Neural progenitor cell (in vitro differentiated cells): ENCODE measurements at regions not wholly inside any gene's neighbourhood (a gene's known extent, or its start where the extent isn't known, plus 50 kb on each side); places are given as distances from the start of the nearest gene placed in this dataset.
"Not testable (repeated sequence)": the region's sequence is repeated elsewhere in the genome, so short reads cannot be mapped to it uniquely, and the experiment has no call there.

ENCODE experiments used
- DNase-seq: peaks from one replicate; pipeline ENCODE4 v3.0.0-alpha.2; 2016; ENCODE audit warnings: low spot score
- H2AFZ ChIP-seq: fragments of 200-600 bp; sonication (generic); replicated peaks from 2 replicates; pipeline ENCODE4 v1.6.1; 2016; ENCODE audit warnings: antibody characterized with exemption
- H3F3A ChIP-seq: fragments of 200-600 bp; sonication (generic); 2 replicates; pipeline ENCODE4 v1.6.1; 2016; ENCODE audit warnings: antibody characterized with exemption, low read depth
- H3K27ac ChIP-seq: fragments of 200-600 bp; sonication (generic); 2 replicates; pipeline ENCODE4 v1.5.1; 2016; ENCODE audit warnings: mild to moderate bottlenecking
- H3K27me3 ChIP-seq: fragments of 200-600 bp; sonication (generic); 2 replicates; pipeline ENCODE4 v1.6.1; 2016; ENCODE audit warnings: mild to moderate bottlenecking, moderate library complexity
- H3K36me3 ChIP-seq: fragments of 200-600 bp; sonication (generic); 2 replicates; pipeline ENCODE4 v1.5.1; 2016
- H3K4me1 ChIP-seq: fragments of 200-600 bp; sonication (generic); 2 replicates; pipeline ENCODE4 v1.6.1; 2016; ENCODE audit warnings: mixed run types
- H3K4me2 ChIP-seq: fragments of 200-600 bp; sonication (generic); 2 replicates; pipeline ENCODE4 v1.6.1; 2016
- H3K4me3 ChIP-seq: fragments of 200-600 bp; sonication (generic); 2 replicates; pipeline ENCODE4 v1.5.1; 2016
- H3K79me2 ChIP-seq: fragments of 200-600 bp; sonication (generic); 2 replicates; pipeline ENCODE4 v1.6.1; 2016; ENCODE audit warnings: low read depth
- H3K9ac ChIP-seq: fragments of 200-600 bp; sonication (generic); 2 replicates; pipeline ENCODE4 v1.6.1; 2016
- H3K9me3 ChIP-seq: fragments of 200-600 bp; sonication (generic); 2 replicates; pipeline ENCODE4 v1.5.1; 2016; ENCODE audit warnings: low read depth
- H4K20me1 ChIP-seq: fragments of 200-600 bp; sonication (generic); 2 replicates; pipeline ENCODE4 v1.6.1; 2016; ENCODE audit warnings: low read depth
- H3K27ac Mint-ChIP-seq: 3 replicates; pipeline ENCODE4 v1.8.0; 2021; ENCODE audit warnings: mixed read lengths
- H3K27me3 Mint-ChIP-seq: 2 replicates; pipeline ENCODE4 v1.8.0; 2022; ENCODE audit warnings: low read depth, mild to moderate bottlenecking, inconsistent platforms, moderate library complexity, mixed read lengths; ENCODE audit not compliant: insufficient read depth
- H3K36me3 Mint-ChIP-seq: 3 replicates; pipeline ENCODE4 v1.8.0; 2021; ENCODE audit warnings: mixed read lengths
- H3K4me1 Mint-ChIP-seq: 3 replicates; pipeline ENCODE4 v1.8.0; 2021; ENCODE audit warnings: mixed read lengths
- H3K4me3 Mint-ChIP-seq: 3 replicates; pipeline ENCODE4 v1.8.0; 2021; ENCODE audit warnings: mild to moderate bottlenecking, moderate library complexity, mixed read lengths
- H3K9me3 Mint-ChIP-seq: 3 replicates; pipeline ENCODE4 v1.8.0; 2020; ENCODE audit warnings: mixed read lengths
- CTCF ChIP-seq: fragments of 200-600 bp; sonication (generic); IDR thresholded peaks from 2 replicates; pipeline ENCODE4 v1.5.1; 2017; ENCODE audit warnings: antibody characterized with exemption, mild to moderate bottlenecking
- EZH2 ChIP-seq: fragments of 200-600 bp; sonication (generic); IDR thresholded peaks from 2 replicates; pipeline ENCODE4 v1.6.1; 2017; ENCODE audit warnings: antibody characterized with exemption, mild to moderate bottlenecking, moderate library complexity
- EZH2phosphoT487 ChIP-seq: fragments of 200-600 bp; sonication (generic); IDR thresholded peaks from 2 replicates; pipeline ENCODE4 v1.6.1; 2017; ENCODE audit warnings: antibody characterized with exemption

GRCh38 chr5:98320343-98320742, 453.1 kb upstream of the RGMB start:
- no peaks in the 10 kb centered on the region for H3K9me3 Mint-ChIP-seq
- no peak overlapping the region for H3K4me2 ChIP-seq
- no peaks in the 10 kb centered on the region for H3K36me3 Mint-ChIP-seq
- no peak overlapping the region for H3K9ac ChIP-seq
- no peaks in the 10 kb centered on the region for H3K4me1 Mint-ChIP-seq
- TF ChIP-seq EZH2phosphoT487 (no peak), CTCF (no peak), EZH2 (no peak)
- no peaks in the 10 kb centered on the region for H3K4me1 ChIP-seq
- no peaks in the 10 kb centered on the region for H3K79me2 ChIP-seq
- no peaks in the 10 kb centered on the region for H4K20me1 ChIP-seq
- H3K27me3 Mint-ChIP-seq: no peaks in the 10 kb centered on the region
- H3K4me3 Mint-ChIP-seq: no peak overlapping the region
- no peaks in the 10 kb centered on the region for H3K36me3 ChIP-seq
- no peak overlapping the region for H3K27ac Mint-ChIP-seq
- H3K4me3 ChIP-seq: no peak overlapping the region
- H2AFZ ChIP-seq: peak overlapping the region; percentile 44
- peak; percentile 9 for DNase-seq
- H3K27me3 ChIP-seq: no peaks in the 10 kb centered on the region
- no peaks in the 10 kb centered on the region for H3F3A ChIP-seq
- no peaks in the 10 kb centered on the region for H3K9me3 ChIP-seq
- no peak overlapping the region for H3K27ac ChIP-seq

- H3K27ac ChIP-seq: no peak overlapping the region
- H2AFZ ChIP-seq: peak overlapping the region; percentile 55
- H3K27me3 ChIP-seq: no peaks in the 10 kb centered on the region
- H3K4me1 ChIP-seq: no peaks in the 10 kb centered on the region
- H3K27ac Mint-ChIP-seq: no peak overlapping the region
- no peak overlapping the region for H3K9ac ChIP-seq
- no peak overlapping the region for H3K4me3 Mint-ChIP-seq
- no peaks in the 10 kb centered on the region for H3K9me3 ChIP-seq
- H3K4me1 Mint-ChIP-seq: no peaks in the 10 kb centered on the region
- H3K27me3 Mint-ChIP-seq: no peaks in the 10 kb centered on the region
- no peaks in the 10 kb centered on the region for H4K20me1 ChIP-seq
- DNase-seq: no peak
- H3K36me3 ChIP-seq: no peaks in the 10 kb centered on the region
- no peaks in the 10 kb centered on the region for H3K79me2 ChIP-seq
- H3K4me2 ChIP-seq: no peak overlapping the region
- H3K9me3 Mint-ChIP-seq: no peaks in the 10 kb centered on the region
- TF ChIP-seq EZH2phosphoT487: no peak
- TF ChIP-seq EZH2: no peak
- TF ChIP-seq CTCF: no peak
- H3K36me3 Mint-ChIP-seq: no peaks in the 10 kb centered on the region
- H3F3A ChIP-seq: no peaks in the 10 kb centered on the region
- H3K4me3 ChIP-seq: no peak overlapping the region
Measured at GRCh38 chr5:98321361-98321760, 452.1 kb upstream of the RGMB start.

GRCh38 chr5:98325187-98325586, 448.3 kb upstream of the RGMB start:
- not testable (repeated sequence) for H2AFZ ChIP-seq, DNase-seq, H3K36me3 Mint-ChIP-seq, H3F3A ChIP-seq, H3K4me1 Mint-ChIP-seq, H3K9me3 ChIP-seq, H3K27me3 Mint-ChIP-seq, H3K4me1 ChIP-seq, H3K4me3 ChIP-seq, H3K4me3 Mint-ChIP-seq, H3K27me3 ChIP-seq, H3K36me3 ChIP-seq, H4K20me1 ChIP-seq, H3K9ac ChIP-seq, H3K27ac Mint-ChIP-seq, H3K9me3 Mint-ChIP-seq, H3K27ac ChIP-seq, H3K79me2 ChIP-seq, H3K4me2 ChIP-seq

GRCh38 chr5:98328015-98328414, 445.4 kb upstream of the RGMB start:
- Histone ChIP-seq H3K79me2 (no peaks in the 10 kb centered on the region), H3K4me2 (no peak overlapping the region), H3K9ac (no peak overlapping the region), H3K4me1 (no peaks in the 10 kb centered on the region), H2AFZ (no peak overlapping the region), H3K27ac (no peak overlapping the region), H3F3A (no peaks in the 10 kb centered on the region), H4K20me1 (no peaks in the 10 kb centered on the region), H3K27me3 (no peaks in the 10 kb centered on the region), H3K4me3 (no peak overlapping the region), H3K36me3 (no peaks in the 10 kb centered on the region), H3K9me3 (no peaks in the 10 kb centered on the region)
- no peaks in the 10 kb centered on the region for H3K27me3 Mint-ChIP-seq
- H3K4me3 Mint-ChIP-seq: no peak overlapping the region
- peaks cover 3% of the 10 kb centered on the region for H3K9me3 Mint-ChIP-seq
- no peaks in the 10 kb centered on the region for H3K36me3 Mint-ChIP-seq
- no peak for TF ChIP-seq CTCF
- TF ChIP-seq EZH2phosphoT487: no peak
- no peak for TF ChIP-seq EZH2
- no peak overlapping the region for H3K27ac Mint-ChIP-seq
- no peaks in the 10 kb centered on the region for H3K4me1 Mint-ChIP-seq
- no peak for DNase-seq
